ENCODE measurements at regions not wholly inside any gene's neighbourhood (a gene's known extent, or its start where the extent isn't known, plus 50 kb on each side); places are given as distances from the start of the nearest gene placed in this dataset.

GRCh38 chr4:185902654-185903053 lies 90.7 kb upstream of the SORBS2 start:
- DNase-seq (ENCODE audit: insufficient read length, low spot score) (no peak), FAIRE-seq (no peak)
- TF ChIP-seq POLR2A (IDR thresholded peaks at IDR 0.05; ENCODE audit: low read depth, low read length): no peak

- FAIRE-seq: no peak
- TF ChIP-seq POLR2A (IDR thresholded peaks at IDR 0.05; ENCODE audit: low read depth, low read length): no peak
- no peak for DNase-seq (ENCODE audit: insufficient read length, low spot score)
Observed at GRCh38 chr4:185903205-185903604, 91.2 kb upstream of the SORBS2 start.

- FAIRE-seq (no peak), DNase-seq (ENCODE audit: insufficient read length, low spot score) (no peak)
- no peak for TF ChIP-seq POLR2A (IDR thresholded peaks at IDR 0.05; ENCODE audit: low read depth, low read length)
Observed at GRCh38 chr4:185904381-185904780, 92.4 kb upstream of the SORBS2 start.

- no peak for FAIRE-seq
- TF ChIP-seq POLR2A (IDR thresholded peaks at IDR 0.05; ENCODE audit: low read depth, low read length): no peak
- DNase-seq (ENCODE audit: insufficient read length, low spot score): no peak
Observed at GRCh38 chr4:185909972-185910371, 98.0 kb upstream of the SORBS2 start.

- no peak for FAIRE-seq
- DNase-seq (ENCODE audit: insufficient read length, low spot score): no peak
- TF ChIP-seq POLR2A (IDR thresholded peaks at IDR 0.05; ENCODE audit: low read depth, low read length): no peak
Observed at GRCh38 chr4:185911556-185912064, 99.6 kb upstream of the SORBS2 start.

GRCh38 chr4:185912779-185913178 lies 100.8 kb upstream of the SORBS2 start:
- FAIRE-seq: no peak
- no peak for TF ChIP-seq POLR2A (IDR thresholded peaks at IDR 0.05; ENCODE audit: low read depth, low read length)
- DNase-seq (ENCODE audit: insufficient read length, low spot score): no peak

- FAIRE-seq (no peak), DNase-seq (ENCODE audit: insufficient read length, low spot score) (no peak)
- no peak for TF ChIP-seq POLR2A (IDR thresholded peaks at IDR 0.05; ENCODE audit: low read depth, low read length)
Observed at GRCh38 chr4:185914583-185915199, 102.7 kb upstream of the SORBS2 start.

GRCh38 chr4:185915271-185915670 lies 103.3 kb upstream of the SORBS2 start:
- no peak for DNase-seq (ENCODE audit: insufficient read length, low spot score)
- FAIRE-seq: no peak
- no peak for TF ChIP-seq POLR2A (IDR thresholded peaks at IDR 0.05; ENCODE audit: low read depth, low read length)

- FAIRE-seq (no peak), DNase-seq (ENCODE audit: insufficient read length, low spot score) (no peak)
- TF ChIP-seq POLR2A (IDR thresholded peaks at IDR 0.05; ENCODE audit: low read depth, low read length): no peak
Observed at GRCh38 chr4:185915817-185916216, 103.8 kb upstream of the SORBS2 start.

GRCh38 chr4:185916231-185916630 lies 104.2 kb upstream of the SORBS2 start:
- no peak for TF ChIP-seq POLR2A (IDR thresholded peaks at IDR 0.05; ENCODE audit: low read depth, low read length)
- DNase-seq (ENCODE audit: insufficient read length, low spot score): no peak
- no peak for FAIRE-seq

GRCh38 chr4:185916683-185917082 lies 104.7 kb upstream of the SORBS2 start:
- no peak for FAIRE-seq
- DNase-seq (ENCODE audit: insufficient read length, low spot score): no peak
- no peak for TF ChIP-seq POLR2A (IDR thresholded peaks at IDR 0.05; ENCODE audit: low read depth, low read length)

- no peak for TF ChIP-seq POLR2A (IDR thresholded peaks at IDR 0.05; ENCODE audit: low read depth, low read length)
- DNase-seq (ENCODE audit: insufficient read length, low spot score) (no peak), FAIRE-seq (no peak)
Observed at GRCh38 chr4:185919107-185919506, 107.1 kb upstream of the SORBS2 start.

GRCh38 chr4:185920171-185920570 lies 108.2 kb upstream of the SORBS2 start:
- DNase-seq (ENCODE audit: insufficient read length, low spot score): no peak
- no peak for FAIRE-seq
- no peak for TF ChIP-seq POLR2A (IDR thresholded peaks at IDR 0.05; ENCODE audit: low read depth, low read length)

- DNase-seq (ENCODE audit: insufficient read length, low spot score): no peak
- no peak for TF ChIP-seq POLR2A (IDR thresholded peaks at IDR 0.05; ENCODE audit: low read depth, low read length)
- FAIRE-seq: no peak
Observed at GRCh38 chr4:185920691-185921260, 108.8 kb upstream of the SORBS2 start.
